GM18519 (cell line): ENCODE measurements at regions not wholly inside any gene's neighbourhood (a gene's known extent, or its start where the extent isn't known, plus 50 kb on each side); places are given as distances from the start of the nearest gene placed in this dataset.
"Not testable (repeated sequence)": the region's sequence is repeated elsewhere in the genome, so short reads cannot be mapped to it uniquely, and the experiment has no call there.

Source experiments
- ATAC-seq: cut with Tn5 transposase; IDR thresholded peaks from one replicate; pipeline ENCODE4 v1.9.1; 2021; ENCODE audit warnings: mild to moderate bottlenecking, moderate library complexity; ENCODE audit not compliant: unreplicated experiment, low FRiP score

DNA sequence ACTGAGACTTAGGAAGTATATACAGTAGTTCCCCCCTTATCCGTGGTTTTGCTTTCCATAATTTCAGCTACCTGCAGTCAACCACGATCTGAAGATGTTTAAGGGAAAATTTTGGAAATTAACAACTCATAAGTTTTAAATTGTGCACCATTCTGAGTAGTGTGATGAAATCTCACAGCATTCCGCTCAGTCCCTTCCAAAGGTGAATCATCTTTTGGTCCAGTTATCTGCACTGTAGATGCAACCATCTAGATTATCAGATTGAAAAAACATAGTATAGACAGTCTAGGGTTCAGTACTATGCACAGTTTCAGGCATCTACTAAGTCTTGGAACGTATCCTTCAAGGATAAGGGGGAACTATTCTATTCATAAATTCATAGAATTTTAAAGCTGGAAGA, 109.0 kb downstream of the ANXA3 start:
- ATAC-seq, result no peak

DNA sequence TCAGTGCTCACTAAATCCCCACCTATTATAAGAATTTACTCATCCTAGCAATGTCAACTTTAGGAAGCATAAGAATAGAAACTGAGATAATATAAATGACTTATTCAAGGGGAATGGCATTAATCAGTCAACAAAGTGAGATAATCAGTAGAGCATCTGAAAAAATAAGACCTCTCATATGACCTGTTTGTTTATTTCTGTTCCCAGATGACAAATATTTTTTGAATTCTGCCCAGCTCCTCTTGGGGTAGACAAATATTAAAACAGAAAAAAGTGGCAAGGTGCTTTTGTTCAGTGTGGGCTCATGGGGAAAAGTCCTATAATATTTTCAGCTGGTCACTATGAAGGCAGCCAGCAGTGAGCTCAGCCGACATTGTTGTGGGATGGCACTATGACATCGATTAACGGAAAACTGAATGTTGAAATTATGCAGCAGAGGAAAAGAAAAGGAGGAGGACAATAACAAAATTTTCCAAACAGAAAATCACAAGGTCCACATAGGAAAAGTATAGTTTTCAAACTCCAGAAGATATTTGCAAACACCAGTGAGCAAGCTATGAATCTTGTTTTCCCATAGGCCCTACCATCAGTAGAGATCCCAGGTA, 109.6 kb downstream of the ANXA3 start:
- no peak for ATAC-seq

GRCh38 chr4:78661921-78662521, 110.5 kb downstream of the ANXA3 start:
- ATAC-seq, result peak; percentile 57

- ATAC-seq, result no peak
Observed at GRCh38 chr4:78662658-78663057, 111.1 kb downstream of the ANXA3 start.

DNA sequence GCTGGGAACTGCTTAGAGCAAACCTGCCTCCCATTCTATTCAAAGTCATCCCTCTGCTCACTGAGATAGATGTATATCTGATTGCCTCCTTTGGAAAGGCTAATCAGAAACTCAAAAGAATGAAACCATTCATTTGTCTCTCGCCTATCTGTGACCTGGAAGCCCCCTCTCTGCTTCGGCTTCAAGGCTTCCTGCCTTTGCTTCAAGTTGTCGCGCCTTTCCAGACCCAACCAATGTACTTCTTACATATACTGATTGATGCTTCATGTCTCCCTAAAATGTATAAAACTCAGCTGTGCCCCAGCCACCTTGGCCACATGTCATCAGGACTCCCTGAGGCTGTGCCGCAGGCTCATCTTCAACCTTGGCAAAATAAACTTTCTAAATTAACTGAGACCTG, 111.9 kb upstream of the BMP2K start:
- ATAC-seq, result not testable (repeated sequence)

DNA sequence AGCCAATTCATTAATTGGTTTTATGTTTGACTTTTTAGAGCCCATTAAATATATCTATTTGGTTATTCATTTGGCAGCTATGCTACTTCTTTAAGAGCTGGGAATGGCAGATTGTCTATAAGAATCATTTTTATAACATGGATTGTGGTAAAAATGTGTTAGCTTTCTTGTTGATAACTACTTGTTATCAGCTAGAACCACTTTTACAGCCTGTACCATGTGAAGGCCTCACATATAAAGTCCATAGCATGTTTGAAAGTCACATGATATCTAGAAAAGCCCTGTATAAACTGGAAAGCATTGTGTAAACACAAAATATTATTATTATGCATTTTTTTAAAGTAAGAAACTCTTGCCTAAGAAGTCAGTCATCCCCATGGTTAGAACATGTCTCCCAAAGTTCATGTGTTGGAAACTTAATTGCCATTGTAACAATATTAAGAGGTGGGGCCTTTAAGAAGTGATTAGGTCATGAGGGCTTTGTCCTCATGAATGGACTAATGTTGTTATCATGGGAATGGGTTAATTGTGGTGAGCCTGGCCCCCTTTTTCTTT, 110.9 kb upstream of the BMP2K start:
- no peak for ATAC-seq

DNA sequence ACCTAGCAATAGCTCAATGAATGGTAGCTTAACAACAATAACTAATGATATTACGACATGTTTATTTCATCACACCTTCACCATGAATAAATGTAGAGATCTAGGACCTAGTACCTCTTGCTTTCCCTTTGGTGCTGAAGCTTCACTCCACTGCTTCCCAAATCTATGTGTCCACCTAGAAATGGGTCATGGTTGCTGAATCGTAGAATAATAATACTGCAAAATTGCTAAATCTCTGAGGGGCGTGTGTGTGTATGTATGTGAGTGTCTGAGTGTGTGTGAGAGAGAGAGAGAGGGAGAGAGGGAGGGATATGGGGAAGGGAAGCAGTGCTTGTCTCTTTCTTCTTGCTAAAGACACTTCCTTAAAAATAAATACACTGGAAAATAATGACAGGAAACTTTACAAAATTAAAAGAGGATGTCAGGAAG, 109.3 kb upstream of the BMP2K start:
- ATAC-seq, result no peak

DNA sequence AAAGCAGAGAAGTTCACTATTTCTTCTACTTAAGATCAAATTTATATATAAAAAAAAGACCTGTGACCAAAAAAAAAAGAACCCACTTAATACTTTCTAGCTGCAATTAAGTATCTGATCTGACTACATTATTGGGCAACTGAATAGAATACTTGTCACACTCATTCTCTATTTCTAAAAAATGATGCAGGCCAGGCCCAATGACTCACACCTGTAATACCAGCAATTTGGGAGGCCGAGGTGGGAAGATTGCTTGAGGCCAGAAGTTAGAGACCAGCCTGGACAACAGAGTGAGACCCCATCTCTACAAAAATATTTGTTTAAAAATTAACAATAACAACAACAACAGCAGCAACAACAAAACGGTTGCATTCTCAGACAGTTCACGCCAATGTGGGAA, 108.8 kb upstream of the BMP2K start:
- ATAC-seq, result no peak

DNA sequence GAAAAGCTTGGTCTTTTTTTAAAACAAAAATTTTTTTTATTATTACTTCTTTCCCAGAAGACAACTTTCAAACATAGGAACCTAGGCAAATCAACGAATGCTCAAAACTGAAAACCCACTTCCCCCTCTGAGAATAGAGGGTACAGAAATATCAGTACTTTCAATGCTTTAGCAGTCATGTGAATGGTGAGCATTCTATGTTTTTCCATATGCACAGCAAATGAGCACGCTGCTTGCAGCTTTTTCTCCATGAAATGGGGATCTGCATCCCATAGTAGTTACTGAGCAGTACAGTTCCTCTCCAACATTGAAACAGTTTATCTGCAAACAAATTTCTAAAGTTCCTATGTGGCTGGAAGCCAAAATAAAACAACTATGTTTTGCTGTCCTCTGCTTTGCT, 108.4 kb upstream of the BMP2K start:
- ATAC-seq, result peak; percentile 88

DNA sequence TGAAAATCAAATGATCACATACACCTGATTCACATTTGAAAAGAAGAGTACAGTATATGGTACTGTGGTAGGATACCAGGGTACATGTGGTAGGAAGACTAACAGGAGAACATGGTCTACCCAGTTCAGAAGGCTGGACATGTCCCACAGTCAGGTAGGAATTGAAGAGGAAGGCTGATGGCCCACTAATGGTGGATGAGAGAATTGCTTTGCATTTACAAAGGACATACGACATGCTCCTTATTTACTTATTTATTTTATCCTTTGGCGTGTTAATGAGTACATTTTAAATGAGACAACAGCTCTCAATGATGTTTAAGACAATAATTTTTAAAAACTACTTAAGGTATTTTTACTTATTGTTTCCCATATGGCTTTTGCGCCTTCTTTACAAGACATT, 106.7 kb upstream of the BMP2K start:
- no peak for ATAC-seq

- ATAC-seq, result no peak
Observed at GRCh38 chr4:78671903-78672815, 104.0 kb upstream of the BMP2K start.

GRCh38 chr4:78673337-78673736, 102.8 kb upstream of the BMP2K start:
- no peak for ATAC-seq

- ATAC-seq, result no peak
Observed at GRCh38 chr4:78675325-78675724, 100.8 kb upstream of the BMP2K start.

DNA sequence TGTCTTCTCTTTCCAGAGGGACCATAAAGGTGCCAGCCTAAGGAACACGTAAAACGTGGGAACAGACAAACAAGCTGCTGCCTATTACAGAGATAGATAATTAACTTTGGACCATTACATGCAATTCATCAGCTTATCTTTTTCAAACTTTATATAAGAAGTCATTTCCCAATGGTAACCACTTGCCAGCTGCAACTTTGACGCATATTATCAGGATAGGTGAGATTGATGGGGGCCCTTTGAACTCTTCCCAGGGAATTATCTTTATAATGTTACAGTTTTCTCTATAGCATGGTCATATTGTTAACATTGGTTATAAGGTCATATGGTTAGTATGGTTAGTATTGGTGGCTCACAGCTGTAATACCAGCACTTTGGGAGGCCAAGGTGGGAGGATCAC, 94.1 kb upstream of the BMP2K start:
- no peak for ATAC-seq

- ATAC-seq, result no peak
Observed at GRCh38 chr4:78683352-78683751, 92.8 kb upstream of the BMP2K start.

- no peak for ATAC-seq
Observed at GRCh38 chr4:78684325-78685079, 91.6 kb upstream of the BMP2K start.

- no peak for ATAC-seq
Observed at GRCh38 chr4:78687818-78688217, 88.3 kb upstream of the BMP2K start.

DNA sequence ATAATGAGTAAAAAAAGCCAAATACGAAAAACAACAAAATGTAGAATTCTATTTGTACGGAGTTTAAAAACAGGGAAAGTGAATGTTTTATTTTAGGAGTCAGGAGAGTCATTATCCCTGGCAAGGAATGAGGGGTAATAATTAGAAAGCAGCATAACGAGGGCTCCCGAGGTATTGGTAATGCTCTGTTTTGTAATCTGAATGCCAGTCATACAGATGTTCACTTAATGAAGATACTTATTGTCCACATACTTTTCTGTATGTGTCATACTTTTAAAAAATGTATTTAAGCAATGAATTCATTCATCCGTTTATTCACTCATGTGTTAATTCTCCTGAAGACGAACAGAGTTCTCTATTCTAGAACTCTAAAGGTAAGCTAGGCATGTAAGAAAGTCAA, 87.8 kb upstream of the BMP2K start:
- ATAC-seq, result no peak

DNA sequence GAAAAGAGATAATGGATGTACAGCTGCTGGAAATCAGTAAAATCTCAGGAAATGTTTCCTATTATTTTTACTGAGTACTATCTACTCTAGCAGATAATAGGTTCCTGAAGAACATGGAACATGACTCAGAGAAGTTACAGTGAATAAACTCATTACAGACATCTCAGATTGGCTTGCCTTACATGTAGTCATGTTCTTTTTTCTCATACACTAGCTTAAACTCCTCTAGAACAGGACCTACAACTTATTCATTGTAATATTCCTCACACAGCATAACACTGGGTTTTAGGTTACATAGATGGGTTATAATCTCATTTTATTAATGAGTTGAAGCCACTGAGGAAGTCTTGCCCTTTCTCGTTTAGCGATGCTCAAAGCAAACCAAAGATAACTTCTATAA, 86.9 kb upstream of the BMP2K start:
- ATAC-seq, result no peak

- ATAC-seq, result no peak
Observed at GRCh38 chr4:78689700-78690323, 86.3 kb upstream of the BMP2K start.
